CD8-positive, alpha-beta memory T cell (primary cell): ENCODE measurements at regions not wholly inside any gene's neighbourhood (a gene's known extent, or its start where the extent isn't known, plus 50 kb on each side); places are given as distances from the start of the nearest gene placed in this dataset.

Experiments used
- CTCF ChIA-PET: fragments of 350-600 bp; sonication (Branson Sonifier 250); formaldehyde crosslinking; loops from one replicate; lab custom pipeline; 2021; ENCODE audit warnings: antibody characterized with exemption; lab: Charles Lee
- POLR2A ChIA-PET: fragments of 350-600 bp; sonication (Branson Sonifier 250); formaldehyde crosslinking; loops from one replicate; lab custom pipeline; 2021; ENCODE audit warnings: antibody characterized with exemption; lab: Charles Lee
- DNase-seq, 5 donors: peaks; one replicate each; pipeline versions ENCODE4 v3.0.0 to v3.0.0-alpha.2; 2020 to 2022; ENCODE audit warnings: mixed read lengths in 1 of 5
- H3K27ac ChIP-seq: one replicate; pipeline ENCODE4 v1.7.0; 2013; ENCODE audit warnings: low read depth, mild to moderate bottlenecking, low read length, moderate library complexity
- H3K27me3 ChIP-seq: 2 replicates; pipeline ENCODE4 v1.7.0; 2013; ENCODE audit warnings: low read length, mild to moderate bottlenecking; ENCODE audit not compliant: insufficient read depth, poor library complexity, severe bottlenecking
- H3K36me3 ChIP-seq: 2 replicates; pipeline ENCODE4 v1.7.0; 2013; ENCODE audit warnings: mild to moderate bottlenecking, low read length, moderate library complexity; ENCODE audit not compliant: insufficient read depth
- H3K4me1 ChIP-seq: 2 replicates; pipeline ENCODE4 v1.7.0; 2013; ENCODE audit warnings: mild to moderate bottlenecking, low read length, moderate library complexity; ENCODE audit not compliant: insufficient read depth
- H3K4me3 ChIP-seq: 2 replicates; pipeline ENCODE4 v1.7.0; 2013; ENCODE audit warnings: mild to moderate bottlenecking, low read length
- H3K9me3 ChIP-seq: 2 replicates; pipeline ENCODE4 v1.7.0; 2013; ENCODE audit warnings: mild to moderate bottlenecking, low read length
- H3K27ac Mint-ChIP-seq, 8 donors: one replicate each; pipeline ENCODE4 v1.8.0; 2020 to 2021; ENCODE audit warnings: mixed read lengths in 8 of 8, mild to moderate bottlenecking in 6 of 8, inconsistent platforms in 3 of 8, moderate library complexity in 3 of 8
- H3K27me3 Mint-ChIP-seq, 2 donors: one replicate each; pipeline ENCODE4 v1.8.0; 2020 to 2021; ENCODE audit warnings: mixed read lengths in 2 of 2, mild to moderate bottlenecking in 1 of 2, moderate library complexity in 1 of 2
- H3K36me3 Mint-ChIP-seq, 3 donors: one replicate each; pipeline ENCODE4 v1.8.0; 2020 to 2021; ENCODE audit warnings: mixed read lengths in 3 of 3, inconsistent platforms in 1 of 3, mild to moderate bottlenecking in 1 of 3
- H3K4me1 Mint-ChIP-seq, 3 donors: one replicate each; pipeline ENCODE4 v1.8.0; 2020 to 2021; ENCODE audit warnings: mixed read lengths in 3 of 3, inconsistent platforms in 1 of 3, mild to moderate bottlenecking in 1 of 3
- H3K4me3 Mint-ChIP-seq, 7 donors: one replicate each; pipeline ENCODE4 v1.8.0; 2020 to 2021; ENCODE audit warnings: mixed read lengths in 7 of 7, mild to moderate bottlenecking in 6 of 7, moderate library complexity in 4 of 7, inconsistent platforms in 2 of 7
- H3K9me3 Mint-ChIP-seq, 5 donors: one replicate each; pipeline ENCODE4 v1.8.0; 2020 to 2022; ENCODE audit warnings: mixed read lengths in 5 of 5, mild to moderate bottlenecking in 3 of 5, moderate library complexity in 2 of 5, inconsistent platforms in 1 of 5

GRCh38 chr16:52165961-52166360, 381.0 kb downstream of the TOX3 start:
- no peaks in the 10 kb centered on the region for H3K36me3 Mint-ChIP-seq
- no peak overlapping the region for H3K4me3 Mint-ChIP-seq
- ChIA-PET CTCF (no interaction called here), POLR2A (no interaction called here)
- no peak for DNase-seq
- Histone ChIP-seq H3K36me3 (no peaks in the 10 kb centered on the region), H3K27ac (no peak overlapping the region), H3K27me3 (no peaks in the 10 kb centered on the region), H3K4me1 (no peaks in the 10 kb centered on the region), H3K4me3 (no peak overlapping the region), H3K9me3 (no peaks in the 10 kb centered on the region)
- no peaks in the 10 kb centered on the region for H3K4me1 Mint-ChIP-seq
- no peak overlapping the region for H3K27ac Mint-ChIP-seq
- H3K27me3 Mint-ChIP-seq = no peaks in the 10 kb centered on the region
- H3K9me3 Mint-ChIP-seq = peaks cover 0 to 7% (median 2%) of the 10 kb centered on the region in 5 donors

- H3K4me1 ChIP-seq = no peaks in the 10 kb centered on the region
- POLR2A ChIA-PET = no interaction called here
- H3K4me3 Mint-ChIP-seq = no peak overlapping the region
- H3K9me3 ChIP-seq = no peaks in the 10 kb centered on the region
- H3K27ac Mint-ChIP-seq = no peak overlapping the region
- CTCF ChIA-PET = no interaction called here
- H3K36me3 ChIP-seq = no peaks in the 10 kb centered on the region
- no peak overlapping the region for H3K27ac ChIP-seq
- no peaks in the 10 kb centered on the region for H3K36me3 Mint-ChIP-seq
- H3K4me3 ChIP-seq = no peak overlapping the region
- no peak for DNase-seq
- H3K27me3 ChIP-seq = no peaks in the 10 kb centered on the region
- H3K27me3 Mint-ChIP-seq = no peaks in the 10 kb centered on the region
- H3K4me1 Mint-ChIP-seq = no peaks in the 10 kb centered on the region
- H3K9me3 Mint-ChIP-seq = peaks cover 0 to 24% (median 8%) of the 10 kb centered on the region in 5 donors
Measured at GRCh38 chr16:52149003-52149402, 397.9 kb downstream of the TOX3 start.

DNA sequence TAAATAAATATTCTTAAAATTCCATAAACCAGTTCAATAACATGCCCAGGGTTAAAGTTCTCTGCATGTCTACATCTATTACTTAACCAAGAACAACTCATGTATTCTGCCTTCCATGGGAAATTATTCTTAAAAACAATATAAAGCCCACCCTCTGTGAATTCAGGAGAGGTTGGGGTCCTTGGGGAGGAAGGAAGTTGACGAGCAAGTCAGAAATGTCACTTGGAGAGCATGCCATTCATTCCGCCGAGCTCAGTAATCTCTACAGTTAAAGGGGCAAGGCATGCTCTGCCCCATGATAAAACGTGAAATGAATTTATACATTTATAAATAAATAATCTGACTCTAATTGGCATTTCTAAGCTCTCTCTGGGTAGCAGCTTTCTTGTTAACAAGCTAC, 405.1 kb downstream of the TOX3 start:
- Mint-ChIP-seq H3K9me3 (peaks cover 3 to 17% (median 6%) of the 10 kb centered on the region in 5 donors), H3K27ac (no peak overlapping the region), H3K4me1 (no peaks in the 10 kb centered on the region), H3K36me3 (no peaks in the 10 kb centered on the region), H3K4me3 (no peak overlapping the region), H3K27me3 (no peaks in the 10 kb centered on the region)
- no peaks in the 10 kb centered on the region for H3K4me1 ChIP-seq
- no peaks in the 10 kb centered on the region for H3K27me3 ChIP-seq
- no peaks in the 10 kb centered on the region for H3K9me3 ChIP-seq
- CTCF ChIA-PET = no interaction called here
- POLR2A ChIA-PET = no interaction called here
- H3K27ac ChIP-seq = no peak overlapping the region
- DNase-seq = no peak
- no peak overlapping the region for H3K4me3 ChIP-seq
- no peaks in the 10 kb centered on the region for H3K36me3 ChIP-seq

GRCh38 chr16:52128361-52128760, 418.6 kb downstream of the TOX3 start:
- CTCF ChIA-PET = interaction anchor here (1.4 kb wide), 1 partner anchor 8 kb away, joined by 3 read pairs; no protein-coding TSS in a partner anchor
- peaks cover 0 to 12% (median 3%) of the 10 kb centered on the region in 5 donors for H3K9me3 Mint-ChIP-seq

DNA sequence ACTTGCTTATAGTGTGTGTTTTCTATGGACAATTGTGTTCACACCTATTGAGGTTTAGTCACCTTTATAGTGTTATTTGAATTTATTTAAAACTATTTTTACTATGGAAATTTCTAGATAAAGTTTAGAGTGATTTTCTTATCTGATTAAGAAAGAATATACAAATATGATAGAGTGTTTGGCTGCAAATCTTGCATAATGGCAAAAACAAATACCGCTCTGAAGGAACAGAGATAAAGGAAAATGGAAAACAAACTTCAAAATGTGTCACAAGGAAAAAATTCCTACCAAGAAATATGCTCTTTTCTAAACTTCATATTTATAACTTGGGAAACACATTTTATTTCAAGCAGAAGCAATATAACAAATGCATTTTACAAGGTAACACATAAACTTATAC, 423.1 kb downstream of the TOX3 start:
- H3K27ac ChIP-seq = no peak overlapping the region
- CTCF ChIA-PET = no interaction called here
- H3K36me3 Mint-ChIP-seq = no peaks in the 10 kb centered on the region

More at GRCh38 chr16:52128361-52128760, 418.6 kb downstream of the TOX3 start:
- Mint-ChIP-seq H3K36me3 (no peaks in the 10 kb centered on the region), H3K27ac (no peak overlapping the region), H3K4me3 (no peak overlapping the region), H3K27me3 (no peaks in the 10 kb centered on the region), H3K4me1 (no peaks in the 10 kb centered on the region)
- H3K27ac ChIP-seq = no peak overlapping the region
- no peaks in the 10 kb centered on the region for H3K27me3 ChIP-seq
- H3K36me3 ChIP-seq = no peaks in the 10 kb centered on the region
- H3K4me1 ChIP-seq = no peaks in the 10 kb centered on the region
- POLR2A ChIA-PET = no interaction called here
- no peak overlapping the region for H3K4me3 ChIP-seq
- H3K9me3 ChIP-seq = no peaks in the 10 kb centered on the region
- DNase-seq = no peak

GRCh38 chr16:52123061-52123839, 423.7 kb downstream of the TOX3 start:
- H3K4me1 ChIP-seq = no peaks in the 10 kb centered on the region
- H3K9me3 ChIP-seq = no peaks in the 10 kb centered on the region
- H3K4me3 ChIP-seq = no peak overlapping the region
- H3K27me3 ChIP-seq = no peaks in the 10 kb centered on the region
- H3K4me3 Mint-ChIP-seq = no peak overlapping the region
- CTCF ChIA-PET = no interaction called here
- no peaks in the 10 kb centered on the region for H3K36me3 Mint-ChIP-seq
- H3K27ac Mint-ChIP-seq = no peak overlapping the region
- no peak overlapping the region for H3K27ac ChIP-seq
- no peaks in the 10 kb centered on the region for H3K27me3 Mint-ChIP-seq
- peaks cover 3 to 21% (median 7%) of the 10 kb centered on the region in 5 donors for H3K9me3 Mint-ChIP-seq
- no peaks in the 10 kb centered on the region for H3K36me3 ChIP-seq
- DNase-seq = no peak
- POLR2A ChIA-PET = no interaction called here
- H3K4me1 Mint-ChIP-seq = no peaks in the 10 kb centered on the region

More for the DNA sequence above, 423.1 kb downstream of the TOX3 start:
- no peak for DNase-seq
- Histone ChIP-seq H3K27me3 (no peaks in the 10 kb centered on the region), H3K36me3 (no peaks in the 10 kb centered on the region), H3K4me1 (no peaks in the 10 kb centered on the region), H3K9me3 (no peaks in the 10 kb centered on the region), H3K4me3 (no peak overlapping the region)
- POLR2A ChIA-PET = no interaction called here
- H3K4me1 Mint-ChIP-seq = no peaks in the 10 kb centered on the region
- peaks cover 3 to 21% (median 7%) of the 10 kb centered on the region in 5 donors for H3K9me3 Mint-ChIP-seq
- H3K27ac Mint-ChIP-seq = no peak overlapping the region
- no peak overlapping the region for H3K4me3 Mint-ChIP-seq
- H3K27me3 Mint-ChIP-seq = no peaks in the 10 kb centered on the region

- H3K36me3 ChIP-seq = no peaks in the 10 kb centered on the region
- no peak overlapping the region for H3K27ac Mint-ChIP-seq
- ChIA-PET CTCF (no interaction called here), POLR2A (no interaction called here)
- H3K36me3 Mint-ChIP-seq = no peaks in the 10 kb centered on the region
- no peaks in the 10 kb centered on the region for H3K27me3 Mint-ChIP-seq
- H3K4me3 ChIP-seq = no peak overlapping the region
- no peak for DNase-seq
- no peak overlapping the region for H3K27ac ChIP-seq
- no peaks in the 10 kb centered on the region for H3K9me3 ChIP-seq
- no peaks in the 10 kb centered on the region for H3K4me1 Mint-ChIP-seq
- H3K27me3 ChIP-seq = no peaks in the 10 kb centered on the region
- H3K4me1 ChIP-seq = no peaks in the 10 kb centered on the region
- H3K9me3 Mint-ChIP-seq = peaks cover 8 to 27% (median 10%) of the 10 kb centered on the region in 5 donors
- H3K4me3 Mint-ChIP-seq = no peak overlapping the region
Measured at GRCh38 chr16:52117171-52117570, 429.8 kb downstream of the TOX3 start.

DNA sequence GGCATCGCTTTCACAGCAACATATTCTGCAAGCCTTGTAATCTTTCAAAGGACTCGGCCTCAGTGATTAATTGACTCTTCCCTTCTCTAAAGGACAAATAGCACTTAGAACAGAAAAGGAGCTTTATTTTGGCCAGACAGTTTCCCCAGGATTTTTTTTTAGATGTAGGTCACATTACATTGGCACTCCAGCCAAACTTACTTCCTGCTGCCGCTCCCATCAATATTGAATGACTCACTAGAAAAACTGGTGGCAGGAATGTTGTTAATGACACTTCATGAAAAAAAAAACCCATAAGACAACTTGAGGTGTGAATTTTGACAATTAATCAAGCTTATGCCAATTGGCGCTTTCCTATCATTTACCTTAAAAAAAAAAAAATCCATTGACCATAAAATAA, 432.6 kb downstream of the TOX3 start:
- ChIA-PET CTCF (no interaction called here), POLR2A (no interaction called here)
- Histone ChIP-seq H3K27ac (no peak overlapping the region), H3K4me1 (no peaks in the 10 kb centered on the region), H3K9me3 (no peaks in the 10 kb centered on the region), H3K27me3 (no peaks in the 10 kb centered on the region), H3K36me3 (no peaks in the 10 kb centered on the region), H3K4me3 (no peak overlapping the region)
- no peaks in the 10 kb centered on the region for H3K4me1 Mint-ChIP-seq
- H3K27ac Mint-ChIP-seq = no peak overlapping the region
- no peaks in the 10 kb centered on the region for H3K36me3 Mint-ChIP-seq
- no peak overlapping the region for H3K4me3 Mint-ChIP-seq
- no peak for DNase-seq
- peaks cover 7 to 20% (median 8%) of the 10 kb centered on the region in 5 donors for H3K9me3 Mint-ChIP-seq
- H3K27me3 Mint-ChIP-seq = no peaks in the 10 kb centered on the region
